ENCODE measurements at regions not wholly inside any gene's neighbourhood (a gene's known extent, or its start where the extent isn't known, plus 50 kb on each side); places are given as distances from the start of the nearest gene placed in this dataset.

GRCh38 chr21:14693997-14694396 is 147.9 kb upstream of the SAMSN1 start:
- TF ChIP-seq CTCF (IDR thresholded peaks at IDR 0.05; ENCODE audit: low read depth, low read length) (no peak), EZH2phosphoT487 (IDR thresholded peaks at IDR 0.05; ENCODE audit: low read depth) (no peak)

Data from OCI-LY3 (cell line).